ENCODE measurements at regions not wholly inside any gene's neighbourhood (a gene's known extent, or its start where the extent isn't known, plus 50 kb on each side); places are given as distances from the start of the nearest gene placed in this dataset.

DNA sequence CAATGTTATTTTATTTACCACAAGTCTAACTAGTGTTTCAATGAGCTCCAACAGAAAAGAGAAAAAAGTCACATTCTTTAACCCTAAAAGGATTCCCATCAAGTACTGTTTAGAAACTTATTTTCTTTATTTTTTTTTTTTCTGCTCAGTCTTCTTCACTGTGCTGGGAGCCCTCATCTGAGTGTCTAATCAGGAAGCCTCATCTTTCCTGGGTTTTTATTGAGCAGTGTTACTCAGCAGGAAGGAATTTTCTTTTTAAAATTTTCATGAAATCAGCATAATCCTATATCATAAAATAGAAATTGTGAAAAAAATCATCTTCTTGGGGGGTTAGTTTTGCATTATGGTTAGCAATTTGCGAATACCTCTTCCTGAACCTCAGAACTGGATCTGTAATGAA lies 453.8 kb downstream of the CDH2 start:
- no peaks in the 10 kb centered on the region for H3K79me2 ChIP-seq (ENCODE audit: insufficient read depth, low read length)
- intact Hi-C loops (cut with micrococcal nuclease) = no loop called here
- no peak for DNase-seq
- no peaks in the 10 kb centered on the region for H3K27me3 ChIP-seq (ENCODE audit: control insufficient read depth in 2 of 2, insufficient read depth in 2 of 2, low read length in 2 of 2)
- peaks cover 5 to 16% of the 10 kb centered on the region in 2 donors for H3K9me3 ChIP-seq (replicated peaks in 1 of 2; ENCODE audit: control insufficient read depth in 1 of 2, insufficient read depth in 1 of 2, low read length in 2 of 2)
- H3K4me2 ChIP-seq (replicated peaks; ENCODE audit: extremely low read depth, low read length, poor library complexity, severe bottlenecking) = no peak overlapping the region
- H3K27me3 Mint-ChIP-seq (ENCODE audit: low read depth in 3 of 3) = no peaks in the 10 kb centered on the region
- no peak overlapping the region for H3K4me3 ChIP-seq (replicated peaks in 1 of 3; ENCODE audit: low read depth in 2 of 3, low read length in 3 of 3)
- H2AFZ ChIP-seq (ENCODE audit: insufficient read depth, low read depth, low read length, poor library complexity, severe bottlenecking) = no peak overlapping the region
- H3K9ac ChIP-seq (ENCODE audit: insufficient read depth, low read length, poor library complexity, severe bottlenecking) = no peak overlapping the region
- H3K4me1 ChIP-seq (ENCODE audit: control insufficient read depth in 1 of 2, insufficient read depth in 2 of 2, low read length in 2 of 2) = no peaks in the 10 kb centered on the region
- no peak overlapping the region for H3K27ac ChIP-seq (ENCODE audit: low read depth in 1 of 2, low read length in 2 of 2)
- no peaks in the 10 kb centered on the region for H3K36me3 ChIP-seq (replicated peaks in 1 of 2; ENCODE audit: control insufficient read depth in 1 of 2, insufficient read depth in 2 of 2, low read length in 2 of 2)
- H3K36me3 Mint-ChIP-seq = no peaks in the 10 kb centered on the region
- H3K4me1 Mint-ChIP-seq = no peaks in the 10 kb centered on the region
- WGBS (ENCODE audit: insufficient coverage) = no CpG with 5 or more reads among the region's 1 CpG
- H3K9me3 Mint-ChIP-seq = peaks cover 2 to 13% (median 8%) of the 10 kb centered on the region in 7 donors
- no peaks in the 10 kb centered on the region for H4K20me1 ChIP-seq (ENCODE audit: insufficient read depth, low read length)
- TF ChIP-seq, protein P1, sequence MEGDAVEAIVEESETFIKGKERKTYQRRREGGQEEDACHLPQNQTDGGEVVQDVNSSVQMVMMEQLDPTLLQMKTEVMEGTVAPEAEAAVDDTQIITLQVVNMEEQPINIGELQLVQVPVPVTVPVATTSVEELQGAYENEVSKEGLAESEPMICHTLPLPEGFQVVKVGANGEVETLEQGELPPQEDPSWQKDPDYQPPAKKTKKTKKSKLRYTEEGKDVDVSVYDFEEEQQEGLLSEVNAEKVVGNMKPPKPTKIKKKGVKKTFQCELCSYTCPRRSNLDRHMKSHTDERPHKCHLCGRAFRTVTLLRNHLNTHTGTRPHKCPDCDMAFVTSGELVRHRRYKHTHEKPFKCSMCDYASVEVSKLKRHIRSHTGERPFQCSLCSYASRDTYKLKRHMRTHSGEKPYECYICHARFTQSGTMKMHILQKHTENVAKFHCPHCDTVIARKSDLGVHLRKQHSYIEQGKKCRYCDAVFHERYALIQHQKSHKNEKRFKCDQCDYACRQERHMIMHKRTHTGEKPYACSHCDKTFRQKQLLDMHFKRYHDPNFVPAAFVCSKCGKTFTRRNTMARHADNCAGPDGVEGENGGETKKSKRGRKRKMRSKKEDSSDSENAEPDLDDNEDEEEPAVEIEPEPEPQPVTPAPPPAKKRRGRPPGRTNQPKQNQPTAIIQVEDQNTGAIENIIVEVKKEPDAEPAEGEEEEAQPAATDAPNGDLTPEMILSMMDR (IDR thresholded peaks at IDR 0.05) = no peak
- no peak overlapping the region for H3K27ac Mint-ChIP-seq
- no peak overlapping the region for H3K4me3 Mint-ChIP-seq

DNA sequence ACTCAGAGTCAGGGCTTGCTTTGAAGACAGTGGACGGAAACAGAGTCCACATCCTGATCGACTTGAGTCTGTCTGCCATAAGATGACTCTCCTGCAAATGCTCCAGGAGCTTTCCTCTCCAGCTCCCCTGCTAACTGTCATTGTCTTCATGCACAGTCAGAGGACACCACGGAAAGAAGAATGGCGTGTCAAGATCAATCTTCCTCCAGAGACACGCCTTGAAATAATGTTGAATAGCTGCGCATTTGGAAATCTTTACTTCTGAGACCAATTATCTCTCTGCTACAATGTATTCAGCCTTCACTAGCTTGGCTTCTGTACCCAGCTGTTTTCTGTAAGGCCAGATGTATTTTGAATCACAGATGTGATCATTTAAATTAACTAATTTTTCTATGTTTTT lies 457.2 kb downstream of the CDH2 start:
- peaks cover 7 to 10% of the 10 kb centered on the region in 2 donors for H3K9me3 ChIP-seq (replicated peaks in 1 of 2; ENCODE audit: control insufficient read depth in 1 of 2, insufficient read depth in 1 of 2, low read length in 2 of 2)

More for the DNA sequence above, 457.2 kb downstream of the CDH2 start:
- no peak overlapping the region for H3K4me3 ChIP-seq (replicated peaks in 1 of 3; ENCODE audit: low read depth in 2 of 3, low read length in 3 of 3)
- H2AFZ ChIP-seq (ENCODE audit: insufficient read depth, low read depth, low read length, poor library complexity, severe bottlenecking) = no peak overlapping the region
- Mint-ChIP-seq H3K27ac (no peak overlapping the region), H3K4me1 (no peaks in the 10 kb centered on the region), H3K36me3 (no peaks in the 10 kb centered on the region), H3K4me3 (no peak overlapping the region), H3K27me3 (ENCODE audit: low read depth in 3 of 3) (no peaks in the 10 kb centered on the region), H3K9me3 (peaks cover 0 to 8% (median 0%) of the 10 kb centered on the region in 7 donors)
- TF ChIP-seq, protein P1 (IDR thresholded peaks at IDR 0.05) = no peak
- no peaks in the 10 kb centered on the region for H3K4me1 ChIP-seq (ENCODE audit: control insufficient read depth in 1 of 2, insufficient read depth in 2 of 2, low read length in 2 of 2)
- H3K27ac ChIP-seq (ENCODE audit: low read depth in 1 of 2, low read length in 2 of 2) = no peak overlapping the region
- WGBS (ENCODE audit: insufficient coverage) = 85% methylated on average over 5 of the region's 6 CpGs
- intact Hi-C loops (cut with micrococcal nuclease) = no loop called here
- no peaks in the 10 kb centered on the region for H3K79me2 ChIP-seq (ENCODE audit: insufficient read depth, low read length)
- no peak overlapping the region for H3K4me2 ChIP-seq (replicated peaks; ENCODE audit: extremely low read depth, low read length, poor library complexity, severe bottlenecking)
- no peak for DNase-seq
- no peaks in the 10 kb centered on the region for H4K20me1 ChIP-seq (ENCODE audit: insufficient read depth, low read length)
- no peaks in the 10 kb centered on the region for H3K27me3 ChIP-seq (ENCODE audit: control insufficient read depth in 2 of 2, insufficient read depth in 2 of 2, low read length in 2 of 2)
- H3K9ac ChIP-seq (ENCODE audit: insufficient read depth, low read length, poor library complexity, severe bottlenecking) = no peak overlapping the region
- H3K36me3 ChIP-seq (replicated peaks in 1 of 2; ENCODE audit: control insufficient read depth in 1 of 2, insufficient read depth in 2 of 2, low read length in 2 of 2) = no peaks in the 10 kb centered on the region
